ENCODE measurements at regions not wholly inside any gene's neighbourhood (a gene's known extent, or its start where the extent isn't known, plus 50 kb on each side); places are given as distances from the start of the nearest gene placed in this dataset.

DNA sequence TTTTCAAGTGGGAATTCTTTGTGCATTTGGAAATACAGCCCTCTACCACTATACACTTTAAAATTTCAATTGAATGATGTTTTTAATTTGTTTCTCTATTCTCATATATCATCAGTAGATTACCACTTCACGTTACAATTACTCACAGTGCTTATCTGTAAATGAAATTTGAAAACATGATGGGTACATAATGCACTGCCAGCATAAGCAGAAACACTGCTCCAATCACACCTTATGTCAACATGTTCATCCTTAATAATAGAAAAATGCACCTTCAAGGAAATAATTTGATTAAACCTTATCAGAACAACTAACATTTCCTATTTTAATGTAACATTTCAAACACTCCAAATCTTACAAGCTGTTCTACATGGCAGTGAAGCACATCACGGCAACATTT, 718.4 kb downstream of the GBE1 start:
- TF ChIP-seq, protein P1, sequence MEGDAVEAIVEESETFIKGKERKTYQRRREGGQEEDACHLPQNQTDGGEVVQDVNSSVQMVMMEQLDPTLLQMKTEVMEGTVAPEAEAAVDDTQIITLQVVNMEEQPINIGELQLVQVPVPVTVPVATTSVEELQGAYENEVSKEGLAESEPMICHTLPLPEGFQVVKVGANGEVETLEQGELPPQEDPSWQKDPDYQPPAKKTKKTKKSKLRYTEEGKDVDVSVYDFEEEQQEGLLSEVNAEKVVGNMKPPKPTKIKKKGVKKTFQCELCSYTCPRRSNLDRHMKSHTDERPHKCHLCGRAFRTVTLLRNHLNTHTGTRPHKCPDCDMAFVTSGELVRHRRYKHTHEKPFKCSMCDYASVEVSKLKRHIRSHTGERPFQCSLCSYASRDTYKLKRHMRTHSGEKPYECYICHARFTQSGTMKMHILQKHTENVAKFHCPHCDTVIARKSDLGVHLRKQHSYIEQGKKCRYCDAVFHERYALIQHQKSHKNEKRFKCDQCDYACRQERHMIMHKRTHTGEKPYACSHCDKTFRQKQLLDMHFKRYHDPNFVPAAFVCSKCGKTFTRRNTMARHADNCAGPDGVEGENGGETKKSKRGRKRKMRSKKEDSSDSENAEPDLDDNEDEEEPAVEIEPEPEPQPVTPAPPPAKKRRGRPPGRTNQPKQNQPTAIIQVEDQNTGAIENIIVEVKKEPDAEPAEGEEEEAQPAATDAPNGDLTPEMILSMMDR (IDR thresholded peaks at IDR 0.05) = no peak
- TF ChIP-seq POLR2A (IDR thresholded peaks at IDR 0.05) = no peak

Measured in esophagus squamous epithelium (tissue), 4 donors.